NCI-H526 (cell line): ENCODE measurements at regions not wholly inside any gene's neighbourhood (a gene's known extent, or its start where the extent isn't known, plus 50 kb on each side); places are given as distances from the start of the nearest gene placed in this dataset.
"Not testable (repeated sequence)": the region's sequence is repeated elsewhere in the genome, so short reads cannot be mapped to it uniquely, and the experiment has no call there.

ENCODE experiments used
- DNase-seq, 2 experiments: peaks; one replicate each; lab custom pipeline; 2025; lab: John Stamatoyannopoulos, UW

DNA sequence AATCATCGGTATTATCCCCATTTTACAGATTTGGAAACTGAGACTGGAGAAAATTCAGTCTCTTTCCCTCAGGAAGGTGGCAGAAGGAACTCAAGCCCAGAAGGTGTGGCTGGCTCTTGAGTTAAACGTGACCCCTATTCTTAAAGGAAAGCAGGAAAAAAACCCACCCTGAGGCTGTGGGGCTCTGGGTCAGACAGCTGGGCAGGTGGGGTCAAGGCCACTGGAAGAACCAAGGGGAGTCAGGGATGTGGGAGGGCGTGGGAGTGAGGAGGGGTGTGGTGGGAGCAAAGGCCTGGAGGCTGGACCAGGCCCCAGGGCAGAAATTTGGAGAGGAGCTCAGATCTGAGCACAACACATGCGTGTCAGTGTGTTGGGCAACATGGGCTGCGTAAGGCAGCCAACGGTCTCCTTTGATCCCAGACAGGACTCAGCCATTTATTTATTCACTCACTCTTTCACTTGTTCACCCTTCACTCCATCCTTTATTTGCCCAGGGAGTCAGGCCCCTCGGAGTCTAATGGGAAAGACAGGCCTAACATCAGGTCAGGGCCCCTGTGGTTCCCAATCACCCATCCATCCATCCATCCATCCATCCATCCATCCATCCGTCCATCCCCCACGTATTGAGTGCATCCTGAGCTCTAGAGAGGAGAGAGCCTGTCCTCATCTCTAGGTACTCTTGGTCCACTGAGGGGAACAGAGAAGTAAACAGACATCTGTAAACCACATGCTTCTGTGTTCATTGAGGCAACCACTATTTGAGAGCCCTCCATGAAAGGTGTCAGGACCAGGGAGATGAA, 165.0 kb downstream of the VEGFA start:
- no peak for DNase-seq

GRCh38 chr6:43934183-43934802, 164.3 kb downstream of the VEGFA start:
- no peak for DNase-seq

GRCh38 chr6:43933148-43933885, 163.3 kb downstream of the VEGFA start:
- peak in 1 of 2 experiments; percentile 15 for DNase-seq

- no peak for DNase-seq
Observed at GRCh38 chr6:43932259-43933147, 162.5 kb downstream of the VEGFA start.

DNA sequence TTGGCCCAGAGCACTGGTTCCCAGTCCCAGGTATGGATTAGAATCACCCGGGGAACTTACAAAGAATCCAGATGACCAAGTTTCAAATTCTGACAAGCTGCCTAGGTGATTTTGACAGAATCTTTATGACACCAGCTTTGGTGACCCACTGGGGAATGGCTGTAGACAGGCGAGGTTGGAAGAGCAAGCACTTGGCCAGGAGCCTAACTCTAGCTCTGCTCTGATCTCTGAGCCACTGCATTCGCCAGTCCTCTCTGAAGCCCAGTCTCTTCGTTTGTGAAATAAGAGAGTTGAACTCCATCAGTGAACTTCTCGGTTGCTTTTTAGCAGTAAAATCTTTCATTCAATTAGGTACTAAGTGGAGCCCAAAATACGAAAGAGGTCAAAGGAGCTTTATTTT, 161.2 kb downstream of the VEGFA start:
- DNase-seq: no peak

DNA sequence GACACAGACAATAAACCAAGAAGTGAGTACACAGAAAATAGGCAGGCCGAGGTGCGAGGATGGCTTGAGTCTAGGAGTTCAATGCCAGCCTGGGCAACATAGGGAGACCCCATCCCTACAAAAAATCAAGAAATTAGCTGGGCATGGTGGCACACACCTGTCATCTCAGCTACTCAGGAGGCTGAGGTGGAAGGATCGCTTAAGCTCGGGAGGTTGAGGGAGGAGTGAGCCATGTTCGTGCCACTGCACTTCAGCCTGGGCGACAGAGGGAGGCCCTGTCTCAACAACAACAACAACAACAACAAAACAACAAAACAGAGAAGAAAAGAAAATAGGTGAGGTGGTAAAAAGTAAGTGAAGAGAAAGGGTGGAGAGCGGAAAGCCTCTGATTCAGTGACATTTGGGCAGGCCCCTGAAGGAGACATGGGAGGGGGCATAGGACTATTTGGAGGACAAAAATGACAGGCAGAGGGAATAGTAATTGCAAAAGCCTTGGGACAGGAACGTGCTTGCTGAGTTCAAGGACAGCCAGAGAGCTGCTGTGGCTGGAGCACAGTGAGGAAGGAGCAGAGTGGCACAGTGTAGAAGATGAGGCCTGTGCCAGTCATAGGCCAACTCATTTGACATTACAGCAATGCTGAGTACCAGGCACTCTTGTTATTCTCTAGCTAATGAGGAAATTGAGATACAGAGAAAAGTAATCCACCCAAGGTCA, 160.6 kb downstream of the VEGFA start:
- no peak for DNase-seq

DNA sequence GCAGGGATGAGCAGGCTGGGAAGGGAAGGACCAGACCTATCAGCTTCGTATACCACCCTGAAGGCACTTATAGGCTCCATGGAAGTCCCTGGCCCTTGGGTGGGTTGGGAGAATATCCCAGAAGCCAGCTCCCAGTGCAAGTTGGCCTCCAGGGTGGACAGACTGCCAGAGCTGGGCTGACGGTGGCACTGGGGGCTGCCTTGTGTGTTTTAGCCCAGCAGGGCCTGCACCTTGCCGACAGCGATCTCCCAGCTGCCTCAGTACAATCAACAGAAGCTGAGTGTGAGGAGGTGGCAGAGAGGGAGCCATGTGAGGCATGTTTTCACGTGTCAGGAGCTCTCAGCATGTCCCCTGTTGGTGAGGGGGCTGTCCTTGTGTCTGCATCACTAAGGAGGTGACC, 159.5 kb downstream of the VEGFA start:
- DNase-seq: no peak

DNA sequence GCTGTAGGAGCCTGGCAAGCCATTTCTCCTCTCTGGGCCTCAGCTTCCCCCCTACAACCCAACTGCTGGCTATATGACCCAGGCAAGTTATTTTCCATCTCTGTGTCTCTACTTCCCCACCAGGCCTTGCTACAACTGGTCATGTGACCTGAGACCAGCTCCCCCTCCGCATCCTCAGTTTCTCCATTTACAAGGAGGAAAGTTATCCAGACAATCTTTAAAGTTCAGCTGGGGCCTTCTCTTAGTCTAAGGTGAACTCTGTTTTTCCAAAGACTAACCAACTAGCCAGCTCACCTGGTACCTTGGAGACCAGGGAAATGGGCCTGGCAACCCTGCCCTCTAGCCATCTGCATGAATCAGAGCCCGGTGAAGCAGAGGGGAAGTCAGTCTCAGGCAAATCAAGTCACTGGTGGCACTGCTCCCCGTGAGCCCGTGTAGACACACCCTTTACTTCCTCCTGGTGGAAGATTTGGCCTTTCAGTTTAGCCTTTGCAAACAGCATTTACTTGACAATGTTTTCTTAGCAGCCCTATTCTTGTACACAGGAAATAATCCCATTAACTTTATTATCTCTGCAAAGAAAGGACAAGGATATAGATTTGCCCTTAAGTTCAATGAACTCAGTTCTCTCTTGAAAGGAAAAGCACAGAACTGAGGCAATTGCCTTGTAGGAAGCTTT, 157.7 kb downstream of the VEGFA start:
- DNase-seq: peak in 1 of 2 experiments; percentile 48

- peak; percentile 98 to 99 for DNase-seq
Observed at GRCh38 chr6:43926634-43927531, 156.9 kb downstream of the VEGFA start.

DNA sequence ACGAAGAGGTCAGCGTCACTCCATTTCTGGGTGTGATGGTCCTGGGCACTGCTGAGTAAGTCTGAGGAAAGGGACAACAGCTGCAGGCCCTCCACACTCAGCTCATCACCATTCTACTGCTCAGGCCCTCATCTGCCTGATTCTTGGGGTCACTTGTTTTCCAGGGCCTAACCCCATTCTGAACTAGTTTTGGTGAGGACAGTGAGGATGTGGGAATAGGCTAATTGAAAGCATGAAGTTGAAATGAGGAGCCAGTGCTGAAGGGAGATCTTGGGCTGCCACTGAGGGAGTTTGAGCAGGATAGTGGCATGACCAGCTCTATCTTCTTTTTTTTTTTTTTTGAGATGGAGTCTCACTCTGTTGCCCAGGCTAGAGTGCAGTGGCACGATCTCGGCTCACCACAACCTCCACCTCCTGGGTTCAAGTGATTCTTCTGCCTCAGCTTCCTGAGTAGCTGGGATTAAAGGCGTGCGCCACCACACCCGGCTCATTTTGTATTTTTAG, 155.7 kb downstream of the VEGFA start:
- not testable (repeated sequence) for DNase-seq

DNA sequence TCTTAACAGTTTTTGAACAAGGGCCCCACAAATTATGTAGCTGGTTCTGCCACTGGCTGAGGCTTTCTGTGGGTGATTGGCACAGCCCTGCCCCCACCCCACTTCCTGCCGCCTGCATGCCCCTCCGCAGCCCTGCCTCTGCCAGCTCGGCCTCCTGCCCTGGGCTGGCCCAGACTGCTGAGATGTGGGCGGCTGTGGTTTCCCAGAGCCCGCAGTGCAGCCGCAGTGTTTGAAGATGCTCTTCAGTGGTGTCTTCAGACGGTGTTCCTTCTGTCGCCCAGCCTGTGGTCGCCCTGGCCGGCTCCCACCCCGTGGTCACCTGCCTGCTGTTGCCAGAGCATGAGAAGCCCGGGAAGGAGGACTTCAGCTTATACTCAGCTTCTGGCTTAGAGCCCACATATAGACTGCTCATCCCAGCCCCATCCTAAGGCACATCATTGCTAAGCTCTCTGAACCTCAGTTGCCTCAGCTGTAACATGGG, 154.3 kb downstream of the VEGFA start:
- DNase-seq: no peak

- DNase-seq: no peak
Observed at GRCh38 chr6:43923376-43924221, 153.6 kb downstream of the VEGFA start.

DNA sequence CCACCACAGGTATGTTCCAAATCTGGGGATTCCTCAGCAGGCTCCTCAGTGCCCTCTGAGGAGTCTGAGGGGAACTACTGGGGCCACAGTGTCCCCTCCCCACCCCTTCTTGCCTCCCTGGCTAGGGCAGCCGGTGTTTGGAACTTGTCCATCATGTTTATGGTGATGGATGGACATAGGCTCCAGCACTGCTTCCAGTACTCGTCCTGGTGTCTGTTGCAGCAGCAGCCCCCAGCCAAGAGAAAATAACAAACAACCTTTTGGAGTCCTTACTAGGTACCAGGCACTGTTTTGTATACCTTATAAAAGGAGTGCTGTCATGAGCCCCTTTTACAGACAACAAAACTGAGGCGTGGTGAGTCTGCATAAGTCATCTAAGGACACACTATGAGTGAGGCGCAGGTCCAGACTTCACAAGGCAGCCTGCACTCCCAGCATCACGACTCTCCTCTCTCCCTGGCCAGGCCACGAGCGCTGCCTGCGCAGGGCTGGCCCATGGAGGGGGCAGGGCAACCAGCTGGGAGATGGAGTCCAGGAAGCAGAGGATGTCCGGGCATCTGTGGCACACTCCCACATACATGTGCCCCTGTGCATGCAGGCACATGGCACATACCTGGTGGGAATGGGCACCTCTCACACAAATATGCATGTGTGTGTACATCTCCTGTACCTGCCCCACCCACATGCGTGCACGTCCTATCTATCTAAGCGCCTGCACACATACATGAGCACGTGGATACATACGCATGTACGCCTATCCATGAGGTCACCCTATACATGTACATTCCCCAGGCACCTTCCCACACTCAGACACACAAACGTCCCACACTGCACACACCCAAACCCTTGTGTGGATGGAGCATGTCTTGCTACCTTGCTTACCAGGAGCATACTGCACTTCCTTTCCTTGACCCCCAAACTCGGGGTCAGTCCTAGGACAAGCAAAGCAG, 152.7 kb downstream of the VEGFA start:
- no peak for DNase-seq

DNA sequence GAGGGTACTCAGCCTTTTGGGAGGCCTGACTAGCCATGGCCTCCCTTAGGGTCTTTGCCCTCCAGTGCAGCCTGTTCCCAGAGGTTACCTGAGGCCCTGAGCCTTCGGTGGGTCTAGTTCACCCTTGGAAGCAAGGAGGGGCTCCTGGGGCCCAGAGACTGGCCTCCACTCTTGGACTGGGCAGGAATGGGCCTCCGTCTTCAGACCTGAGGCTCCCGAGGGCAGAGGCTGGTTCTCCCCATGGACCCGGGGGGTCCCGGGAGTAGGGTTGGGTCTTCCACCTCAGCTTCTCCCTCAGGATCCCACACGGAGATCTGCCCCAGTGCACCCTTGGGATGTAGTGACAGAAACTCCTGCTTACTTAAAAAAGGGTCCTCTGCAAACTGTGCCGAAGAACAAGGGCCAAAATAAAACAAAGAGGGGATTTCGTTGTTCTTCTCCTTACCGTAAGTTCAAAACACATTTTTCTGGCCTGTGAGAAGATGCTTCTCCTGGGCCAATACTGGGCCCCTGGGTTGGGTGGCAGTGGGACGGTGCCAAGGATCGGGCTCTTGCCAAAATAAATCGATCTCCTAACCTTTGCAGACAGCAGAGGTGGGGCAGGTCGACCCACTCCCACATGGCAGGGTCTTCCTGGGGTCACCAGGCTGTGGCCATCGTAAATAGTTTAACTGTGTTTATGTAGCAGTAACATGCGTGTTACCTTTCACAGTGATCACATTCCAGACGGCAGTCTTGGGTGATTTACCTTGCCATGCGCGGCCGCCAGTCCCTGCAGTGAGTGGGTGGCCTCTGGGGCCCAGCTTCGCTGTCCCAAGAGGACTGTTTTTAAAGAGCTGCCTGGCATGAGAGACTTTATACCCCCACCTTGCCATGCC, 151.8 kb downstream of the VEGFA start:
- DNase-seq: no peak

DNA sequence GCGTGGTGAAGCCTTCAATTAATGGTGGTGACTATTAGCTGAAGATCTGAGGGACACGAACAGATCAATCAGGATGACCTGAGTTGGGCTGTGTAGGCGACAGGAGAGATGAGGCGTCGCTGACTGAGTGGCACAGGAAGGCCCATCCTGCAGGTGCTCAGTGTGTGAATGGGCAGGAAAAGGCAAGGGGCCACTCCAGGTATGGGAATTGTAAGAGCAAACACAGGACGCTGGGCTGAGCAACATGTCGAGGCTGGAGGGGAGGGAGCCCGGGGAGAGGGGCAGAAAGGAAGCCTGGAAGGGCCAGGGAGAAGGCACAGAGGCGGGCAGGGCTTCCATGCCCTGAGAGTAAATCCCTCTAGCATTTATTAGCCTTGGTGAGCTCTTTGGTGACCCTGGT, 151.0 kb downstream of the VEGFA start:
- DNase-seq: no peak

GRCh38 chr6:43919774-43920173, 149.8 kb downstream of the VEGFA start:
- DNase-seq: no peak
